HEK293T (cell line): ENCODE measurements at regions not wholly inside any gene's neighbourhood (a gene's known extent, or its start where the extent isn't known, plus 50 kb on each side); places are given as distances from the start of the nearest gene placed in this dataset.
A peak's percentile ranks its signal among the peaks of the same experiment; 100 is the strongest.

Source experiments
- CTCF ChIA-PET: fragments of 350-600 bp; formaldehyde crosslinking; extraction: SDS; loops from one replicate; lab custom pipeline; 2021; ENCODE audit warnings: antibody characterized with exemption, inconsistent platforms; lab: Yijun Ruan, JAX
- POLR2A ChIA-PET: fragments of 350-600 bp; formaldehyde crosslinking; extraction: SDS; loops from one replicate; lab custom pipeline; 2020; ENCODE audit warnings: antibody characterized with exemption, inconsistent platforms; lab: Yijun Ruan, JAX
- DNase-seq: peaks from one replicate; pipeline ENCODE4 v3.0.0; 2012; ENCODE audit warnings: mixed read lengths; ENCODE audit errors: extremely low spot score
- ARNT ChIP-seq: fragments of 450-650 bp; IDR thresholded peaks from 2 replicates; pipeline ENCODE4 v1.6.1; 2017; ENCODE audit warnings: mild to moderate bottlenecking
- BHLHE40 ChIP-seq: fragments of 450-650 bp; IDR thresholded peaks from 2 replicates; pipeline ENCODE4 v1.6.1; 2016; ENCODE audit warnings: mild to moderate bottlenecking, moderate library complexity, borderline replicate concordance
- CTBP1 ChIP-seq: fragments of 450-650 bp; IDR thresholded peaks from 2 replicates; pipeline ENCODE4 v1.6.1; 2016; ENCODE audit warnings: borderline replicate concordance
- ELF4 ChIP-seq: fragments of 450-650 bp; IDR thresholded peaks from 2 replicates; pipeline ENCODE4 v1.6.1; 2017; ENCODE audit warnings: antibody characterized with exemption
- FOXA1 ChIP-seq: fragments of 450-650 bp; IDR thresholded peaks from 2 replicates; pipeline ENCODE4 v1.6.1; 2016; ENCODE audit warnings: mild to moderate bottlenecking
- FOXK2 ChIP-seq: fragments of 450-650 bp; IDR thresholded peaks from 2 replicates; pipeline ENCODE4 v1.6.1; 2016; ENCODE audit warnings: mild to moderate bottlenecking
- FOXM1 ChIP-seq: fragments of 450-650 bp; IDR thresholded peaks from 2 replicates; pipeline ENCODE4 v1.6.1; 2017; ENCODE audit warnings: mild to moderate bottlenecking, borderline replicate concordance
- HDGF ChIP-seq: fragments of 450-650 bp; IDR thresholded peaks from 2 replicates; pipeline ENCODE4 v1.6.1; 2017; ENCODE audit warnings: antibody characterized with exemption, borderline replicate concordance
- L3MBTL2 ChIP-seq: fragments of 450-650 bp; conservative IDR thresholded peaks from 2 replicates; pipeline ENCODE4 v1.6.1; 2016; ENCODE audit warnings: mild to moderate bottlenecking
- LEF1 ChIP-seq: fragments of 450-650 bp; IDR thresholded peaks from 2 replicates; pipeline ENCODE4 v1.6.1; 2017; ENCODE audit warnings: mild to moderate bottlenecking, borderline replicate concordance
- NFRKB ChIP-seq: fragments of 450-650 bp; IDR thresholded peaks from 2 replicates; pipeline ENCODE4 v1.6.1; 2016; ENCODE audit warnings: mild to moderate bottlenecking, moderate library complexity
- SP1 ChIP-seq: fragments of 450-650 bp; IDR thresholded peaks from 2 replicates; pipeline ENCODE4 v1.6.1; 2017
- SUZ12 ChIP-seq: fragments of 450-650 bp; IDR thresholded peaks from 2 replicates; pipeline ENCODE4 v1.6.1; 2016; ENCODE audit warnings: mild to moderate bottlenecking
- TARDBP ChIP-seq: fragments of 450-650 bp; IDR thresholded peaks from 2 replicates; pipeline ENCODE4 v1.6.1; 2016
- ZNF384 ChIP-seq: fragments of 450-650 bp; IDR thresholded peaks from 2 replicates; pipeline ENCODE4 v1.6.1; 2016
- TF ChIP-seq, protein P1 (sequence below): fragments of 450-650 bp; IDR thresholded peaks from 2 replicates; pipeline ENCODE4 v1.6.1; 2016

DNA sequence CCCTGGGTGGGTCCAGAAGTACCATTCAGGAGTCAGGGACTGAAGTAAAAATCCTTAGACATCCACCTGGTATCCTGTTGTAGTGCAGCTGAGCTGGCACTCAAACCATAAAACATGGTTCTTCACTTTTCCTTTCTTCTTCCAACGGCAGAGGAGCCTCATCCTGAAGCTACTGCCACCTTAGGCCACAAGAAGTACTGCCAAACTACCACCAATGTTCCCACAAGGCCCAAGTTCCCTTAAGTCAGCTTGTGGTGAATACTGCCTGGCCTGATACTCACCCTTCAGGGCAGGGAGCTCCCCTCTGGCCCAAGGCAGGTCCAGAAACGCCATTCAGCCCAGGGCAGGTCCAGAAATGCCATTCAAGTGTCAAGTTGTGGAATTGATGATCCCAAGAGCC is 1053.4 kb upstream of the CITED2 start:
- CTCF ChIA-PET: no interaction called here
- POLR2A ChIA-PET: no interaction called here
- DNase-seq: peak; percentile 16
- TF ChIP-seq LEF1: no peak
- no peak for TF ChIP-seq SP1
- TF ChIP-seq SUZ12: no peak
- TF ChIP-seq ZNF384: no peak
- no peak for TF ChIP-seq L3MBTL2
- no peak for TF ChIP-seq FOXM1
- TF ChIP-seq CTBP1: no peak
- TF ChIP-seq HDGF: no peak
- TF ChIP-seq FOXK2: no peak
- TF ChIP-seq FOXA1: no peak
- TF ChIP-seq, protein P1, sequence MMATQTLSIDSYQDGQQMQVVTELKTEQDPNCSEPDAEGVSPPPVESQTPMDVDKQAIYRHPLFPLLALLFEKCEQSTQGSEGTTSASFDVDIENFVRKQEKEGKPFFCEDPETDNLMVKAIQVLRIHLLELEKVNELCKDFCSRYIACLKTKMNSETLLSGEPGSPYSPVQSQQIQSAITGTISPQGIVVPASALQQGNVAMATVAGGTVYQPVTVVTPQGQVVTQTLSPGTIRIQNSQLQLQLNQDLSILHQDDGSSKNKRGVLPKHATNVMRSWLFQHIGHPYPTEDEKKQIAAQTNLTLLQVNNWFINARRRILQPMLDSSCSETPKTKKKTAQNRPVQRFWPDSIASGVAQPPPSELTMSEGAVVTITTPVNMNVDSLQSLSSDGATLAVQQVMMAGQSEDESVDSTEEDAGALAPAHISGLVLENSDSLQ: no peak
- no peak for TF ChIP-seq ELF4
- TF ChIP-seq ARNT: no peak
- TF ChIP-seq TARDBP: no peak
- no peak for TF ChIP-seq NFRKB

DNA sequence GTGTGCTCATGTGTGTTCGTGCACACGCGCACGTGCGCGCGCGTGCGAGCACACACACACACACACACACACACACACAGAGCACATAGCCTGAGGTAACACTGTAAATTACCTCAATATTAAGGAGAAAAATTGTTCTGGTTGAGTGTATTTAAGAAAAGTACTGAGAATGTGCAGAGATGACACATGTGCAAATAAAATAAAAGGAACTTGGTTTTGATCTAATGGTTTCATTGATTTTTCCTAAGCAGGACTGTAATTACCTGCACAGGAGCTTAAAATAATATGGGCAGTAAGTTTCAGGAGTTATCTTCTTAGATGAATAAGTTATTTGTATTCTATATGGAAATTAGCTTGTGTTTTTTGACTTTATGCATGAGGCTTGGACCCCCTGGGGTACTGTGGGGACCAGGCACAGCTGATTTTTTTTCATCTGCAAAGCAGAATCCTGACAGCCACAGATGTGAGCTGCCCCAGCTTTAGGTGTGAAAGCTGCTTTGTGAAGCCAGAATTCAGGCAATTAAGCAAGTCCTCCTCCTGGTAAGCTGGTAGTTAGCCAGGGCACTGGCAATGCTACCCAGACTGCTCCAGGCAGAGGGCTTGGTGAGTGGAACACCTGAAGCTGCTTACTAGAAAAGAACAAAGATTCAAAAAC is 1040.6 kb upstream of the CITED2 start:
- DNase-seq: no peak
- ChIA-PET POLR2A (no interaction called here), CTCF (no interaction called here)
- TF ChIP-seq SUZ12 (no peak), HDGF (no peak), FOXM1 (no peak), ZNF384 (no peak), NFRKB (no peak), ELF4 (no peak), FOXA1 (no peak), BHLHE40 (no peak), ARNT (no peak), TARDBP (no peak), CTBP1 (no peak), SP1 (no peak), L3MBTL2 (no peak), FOXK2 (no peak), LEF1 (no peak)
- TF ChIP-seq, protein P1: no peak

DNA sequence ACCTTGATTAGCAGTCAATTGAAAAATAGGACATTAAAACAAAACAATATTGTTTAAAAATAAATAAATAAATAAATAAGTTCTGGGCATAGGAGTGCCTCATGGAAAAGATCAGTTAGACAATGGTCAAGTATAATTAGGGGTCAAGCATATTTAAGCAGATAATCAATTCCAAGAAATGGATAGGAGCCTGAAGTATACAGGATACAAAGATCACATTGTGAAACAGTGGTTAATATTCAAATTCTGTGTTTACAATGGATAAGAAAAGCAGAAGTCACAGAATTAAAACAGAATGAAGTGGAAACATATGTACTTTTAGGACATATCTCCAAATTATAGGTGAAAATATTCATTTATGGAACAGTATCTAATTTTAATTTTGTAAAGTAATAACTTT is 1028.6 kb upstream of the CITED2 start:
- no peak for TF ChIP-seq LEF1
- DNase-seq: no peak
- ChIA-PET CTCF (no interaction called here), POLR2A (no interaction called here)

DNA sequence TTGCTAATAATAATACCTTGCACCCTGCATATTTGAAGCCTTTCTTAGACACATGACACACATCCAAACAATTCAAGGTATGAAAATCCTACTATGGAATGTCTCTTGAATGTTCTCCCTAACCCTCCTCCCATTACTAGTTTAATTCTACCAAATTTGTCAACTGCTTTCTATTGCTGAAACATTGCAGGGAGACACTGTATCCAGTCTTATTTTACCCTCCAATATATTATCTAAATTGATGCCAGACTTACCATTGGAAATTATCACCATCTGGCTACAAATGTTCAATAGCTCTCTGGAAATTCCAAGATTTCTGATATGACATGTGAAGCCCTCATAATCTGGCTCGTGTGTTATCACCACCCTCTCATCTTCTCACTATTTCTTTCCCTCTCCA is 1027.3 kb upstream of the CITED2 start:
- ChIA-PET POLR2A (no interaction called here), CTCF (no interaction called here)
- no peak for TF ChIP-seq L3MBTL2
- no peak for TF ChIP-seq ELF4
- TF ChIP-seq LEF1: no peak
- TF ChIP-seq FOXK2: no peak
- TF ChIP-seq TARDBP: no peak
- no peak for TF ChIP-seq SP1
- no peak for TF ChIP-seq NFRKB
- no peak for TF ChIP-seq ZNF384
- TF ChIP-seq BHLHE40: no peak
- TF ChIP-seq ARNT: no peak
- TF ChIP-seq FOXM1: no peak
- TF ChIP-seq, protein P1: no peak
- TF ChIP-seq SUZ12: no peak
- no peak for TF ChIP-seq HDGF
- no peak for TF ChIP-seq FOXA1
- no peak for TF ChIP-seq CTBP1
- DNase-seq: no peak

DNA sequence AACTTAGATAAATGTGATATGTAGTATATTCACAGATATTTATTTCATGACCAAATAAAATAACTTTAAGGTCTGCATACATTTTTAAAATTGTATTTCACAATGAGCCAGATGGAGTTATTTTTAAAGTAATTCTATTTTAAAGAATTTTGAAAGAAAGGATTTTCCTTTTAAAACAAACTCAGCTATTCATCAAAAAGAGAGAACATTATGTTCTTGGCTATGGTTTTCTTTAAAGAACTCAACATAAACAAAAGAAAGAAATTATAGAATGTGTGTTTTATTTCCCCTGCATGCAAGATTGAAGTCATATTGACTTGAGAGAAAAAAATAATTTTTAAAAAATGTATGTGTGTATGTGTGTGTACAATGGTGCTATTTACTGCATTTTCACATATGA is 1023.6 kb upstream of the CITED2 start:
- no peak for DNase-seq
- ChIA-PET POLR2A (no interaction called here), CTCF (no interaction called here)
- TF ChIP-seq SUZ12 (no peak), ARNT (no peak), TARDBP (no peak), CTBP1 (no peak), SP1 (no peak), LEF1 (no peak), FOXK2 (no peak), L3MBTL2 (no peak), FOXM1 (no peak), ZNF384 (no peak), HDGF (no peak), BHLHE40 (no peak), ELF4 (no peak), FOXA1 (no peak), NFRKB (no peak)
- TF ChIP-seq, protein P1: no peak

DNA sequence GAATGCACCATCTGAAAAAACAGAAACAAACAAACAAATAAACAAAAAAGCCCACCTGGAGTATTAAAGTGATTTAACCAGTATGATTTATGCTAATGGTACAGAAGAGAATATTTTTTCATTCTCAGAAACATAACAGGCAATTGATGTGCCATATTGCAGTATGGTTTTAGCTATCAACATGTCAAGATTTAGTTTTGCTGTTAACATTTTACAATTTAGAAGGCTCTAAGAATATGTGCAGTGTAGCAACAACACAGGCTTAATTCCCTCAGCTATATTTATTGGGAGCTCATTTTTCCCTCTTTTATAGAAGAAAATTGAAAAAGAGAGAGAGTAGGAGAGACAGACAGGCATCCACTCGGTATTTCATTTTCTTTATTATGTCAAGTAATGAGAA is 1022.7 kb upstream of the CITED2 start:
- no peak for DNase-seq
- ChIA-PET POLR2A (no interaction called here), CTCF (no interaction called here)
- TF ChIP-seq CTBP1 (no peak), ZNF384 (no peak), SP1 (no peak), L3MBTL2 (no peak), LEF1 (no peak), HDGF (no peak), ELF4 (no peak), NFRKB (no peak), ARNT (no peak), FOXK2 (no peak), FOXA1 (no peak), FOXM1 (no peak), SUZ12 (no peak), TARDBP (no peak), BHLHE40 (no peak)
- TF ChIP-seq, protein P1: no peak
